ENCODE measurements at regions not wholly inside any gene's neighbourhood (a gene's known extent, or its start where the extent isn't known, plus 50 kb on each side); places are given as distances from the start of the nearest gene placed in this dataset.

DNA sequence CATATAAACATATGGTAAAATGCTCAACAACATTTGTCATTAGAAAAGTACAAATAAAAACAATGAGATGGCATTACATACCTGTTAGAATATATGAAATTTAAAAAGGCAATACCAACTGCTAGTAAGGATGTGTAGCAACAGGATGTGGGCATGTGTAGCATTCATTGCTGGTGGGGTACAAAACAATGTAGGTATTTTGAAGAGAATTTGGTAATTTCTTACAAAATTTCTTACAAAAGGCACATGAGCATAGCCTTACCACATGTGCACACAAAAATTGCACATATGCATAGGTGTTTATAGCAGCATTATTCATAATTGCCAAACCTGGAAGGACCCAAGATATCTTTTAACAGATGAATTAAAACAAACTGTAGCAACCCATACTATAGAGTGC is 1355.1 kb upstream of the CITED2 start:
- no peak for DNase-seq (ENCODE audit: low read depth)
- Mint-ChIP-seq H3K9me3 (ENCODE audit: unreplicated experiment) (no peaks in the 10 kb centered on the region), H3K27me3 (ENCODE audit: low read depth, unreplicated experiment) (no peaks in the 10 kb centered on the region), H3K4me3 (ENCODE audit: unreplicated experiment) (no peak overlapping the region), H3K27ac (ENCODE audit: unreplicated experiment) (no peak overlapping the region), H3K4me1 (ENCODE audit: low read depth, unreplicated experiment) (no peaks in the 10 kb centered on the region), H3K36me3 (ENCODE audit: low read depth, unreplicated experiment) (no peaks in the 10 kb centered on the region)
- Histone ChIP-seq H4K20me1 (ENCODE audit: insufficient read depth, low read length) (no peaks in the 10 kb centered on the region), H3K9ac (ENCODE audit: low read length) (no peak overlapping the region), H3K36me3 (ENCODE audit: insufficient read depth, low read length) (no peaks in the 10 kb centered on the region), H3K4me1 (ENCODE audit: insufficient read depth, low read length) (no peaks in the 10 kb centered on the region), H3K9me3 (ENCODE audit: insufficient read depth, low read depth, low read length) (no peaks in the 10 kb centered on the region), H2AFZ (ENCODE audit: low read depth, low read length) (no peak overlapping the region), H3K27me3 (ENCODE audit: insufficient read depth, low read length) (no peaks in the 10 kb centered on the region), H3K27ac (ENCODE audit: low read depth, low read length) (no peak overlapping the region), H3K79me2 (ENCODE audit: insufficient read depth, low read length) (no peaks in the 10 kb centered on the region), H3K4me2 (ENCODE audit: low read length) (no peak overlapping the region), H3K4me3 (ENCODE audit: insufficient read depth, low read depth, low read length) (no peak overlapping the region)
- TF ChIP-seq, protein P1, sequence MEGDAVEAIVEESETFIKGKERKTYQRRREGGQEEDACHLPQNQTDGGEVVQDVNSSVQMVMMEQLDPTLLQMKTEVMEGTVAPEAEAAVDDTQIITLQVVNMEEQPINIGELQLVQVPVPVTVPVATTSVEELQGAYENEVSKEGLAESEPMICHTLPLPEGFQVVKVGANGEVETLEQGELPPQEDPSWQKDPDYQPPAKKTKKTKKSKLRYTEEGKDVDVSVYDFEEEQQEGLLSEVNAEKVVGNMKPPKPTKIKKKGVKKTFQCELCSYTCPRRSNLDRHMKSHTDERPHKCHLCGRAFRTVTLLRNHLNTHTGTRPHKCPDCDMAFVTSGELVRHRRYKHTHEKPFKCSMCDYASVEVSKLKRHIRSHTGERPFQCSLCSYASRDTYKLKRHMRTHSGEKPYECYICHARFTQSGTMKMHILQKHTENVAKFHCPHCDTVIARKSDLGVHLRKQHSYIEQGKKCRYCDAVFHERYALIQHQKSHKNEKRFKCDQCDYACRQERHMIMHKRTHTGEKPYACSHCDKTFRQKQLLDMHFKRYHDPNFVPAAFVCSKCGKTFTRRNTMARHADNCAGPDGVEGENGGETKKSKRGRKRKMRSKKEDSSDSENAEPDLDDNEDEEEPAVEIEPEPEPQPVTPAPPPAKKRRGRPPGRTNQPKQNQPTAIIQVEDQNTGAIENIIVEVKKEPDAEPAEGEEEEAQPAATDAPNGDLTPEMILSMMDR (IDR thresholded peaks at IDR 0.05; ENCODE audit: insufficient read depth, low read depth, low read length), result no peak
- no peak for TF ChIP-seq EZH2 (IDR thresholded peaks at IDR 0.05; ENCODE audit: insufficient read depth, low read length)
- no peak for FAIRE-seq

DNA sequence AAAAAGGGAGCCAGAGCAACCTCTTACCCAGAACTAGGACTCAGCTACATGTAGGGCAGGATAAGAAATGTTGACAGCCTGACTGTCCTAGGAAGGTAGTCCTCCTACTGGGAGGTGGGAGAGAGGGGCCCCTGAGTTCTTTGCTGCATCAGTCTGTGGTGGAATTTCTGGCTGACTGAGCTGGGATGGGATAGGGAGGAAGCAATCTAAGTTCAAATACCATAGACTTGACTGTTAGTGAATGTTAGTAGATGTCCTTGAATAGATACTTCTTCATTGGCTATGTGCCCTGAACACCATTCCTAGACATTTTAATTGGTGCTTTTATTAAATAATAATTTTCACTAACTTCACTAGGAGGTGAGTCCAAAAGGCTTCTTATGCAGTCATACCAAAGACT is 1343.6 kb upstream of the CITED2 start:
- Mint-ChIP-seq H3K4me1 (ENCODE audit: low read depth, unreplicated experiment) (no peaks in the 10 kb centered on the region), H3K4me3 (ENCODE audit: unreplicated experiment) (no peak overlapping the region), H3K9me3 (ENCODE audit: unreplicated experiment) (peaks cover 3% of the 10 kb centered on the region), H3K27ac (ENCODE audit: unreplicated experiment) (peak overlapping the region; percentile 53), H3K27me3 (ENCODE audit: low read depth, unreplicated experiment) (no peaks in the 10 kb centered on the region), H3K36me3 (ENCODE audit: low read depth, unreplicated experiment) (no peaks in the 10 kb centered on the region)
- Histone ChIP-seq H3K4me2 (ENCODE audit: low read length) (no peak overlapping the region), H4K20me1 (ENCODE audit: insufficient read depth, low read length) (no peaks in the 10 kb centered on the region), H3K79me2 (ENCODE audit: insufficient read depth, low read length) (no peaks in the 10 kb centered on the region), H3K4me3 (ENCODE audit: insufficient read depth, low read depth, low read length) (no peak overlapping the region), H2AFZ (ENCODE audit: low read depth, low read length) (no peak overlapping the region), H3K27me3 (ENCODE audit: insufficient read depth, low read length) (no peaks in the 10 kb centered on the region), H3K27ac (ENCODE audit: low read depth, low read length) (no peak overlapping the region), H3K9me3 (ENCODE audit: insufficient read depth, low read depth, low read length) (no peaks in the 10 kb centered on the region), H3K36me3 (ENCODE audit: insufficient read depth, low read length) (no peaks in the 10 kb centered on the region), H3K4me1 (ENCODE audit: insufficient read depth, low read length) (no peaks in the 10 kb centered on the region), H3K9ac (ENCODE audit: low read length) (no peak overlapping the region)
- DNase-seq (ENCODE audit: low read depth) (no peak), FAIRE-seq (no peak)
- TF ChIP-seq EZH2 (IDR thresholded peaks at IDR 0.05; ENCODE audit: insufficient read depth, low read length), result no peak
- TF ChIP-seq, protein P1 (IDR thresholded peaks at IDR 0.05; ENCODE audit: insufficient read depth, low read depth, low read length), result no peak

DNA sequence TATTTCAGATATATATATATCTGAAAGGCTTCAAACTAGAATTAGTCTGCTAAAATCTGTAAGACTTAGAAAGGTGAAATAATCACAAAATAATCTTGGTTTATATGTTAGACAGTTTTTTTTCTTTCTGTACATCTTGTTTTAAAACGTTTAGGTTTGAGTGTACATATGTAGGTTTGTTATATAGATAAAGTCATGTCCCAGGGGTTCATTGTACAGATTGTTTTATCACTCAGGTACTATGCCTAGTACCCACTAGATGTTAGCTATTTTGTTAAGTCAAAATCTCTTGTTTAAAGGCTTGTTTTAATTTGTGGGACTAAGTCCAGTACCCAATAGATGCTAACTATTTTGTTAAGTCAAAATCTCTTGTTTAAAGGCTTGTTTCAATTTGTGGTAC is 1339.0 kb upstream of the CITED2 start:
- H3K27me3 Mint-ChIP-seq (ENCODE audit: low read depth, unreplicated experiment), result no peaks in the 10 kb centered on the region
- H4K20me1 ChIP-seq (ENCODE audit: insufficient read depth, low read length), result no peaks in the 10 kb centered on the region
- no peak for TF ChIP-seq EZH2 (IDR thresholded peaks at IDR 0.05; ENCODE audit: insufficient read depth, low read length)
- TF ChIP-seq, protein P1 (IDR thresholded peaks at IDR 0.05; ENCODE audit: insufficient read depth, low read depth, low read length), result no peak

More for the DNA sequence above, 1339.0 kb upstream of the CITED2 start:
- H2AFZ ChIP-seq (ENCODE audit: low read depth, low read length), result no peak overlapping the region
- H3K9me3 Mint-ChIP-seq (ENCODE audit: unreplicated experiment), result peaks cover 3% of the 10 kb centered on the region
- H3K9me3 ChIP-seq (ENCODE audit: insufficient read depth, low read depth, low read length), result no peaks in the 10 kb centered on the region
- no peak overlapping the region for H3K4me3 Mint-ChIP-seq (ENCODE audit: unreplicated experiment)
- no peaks in the 10 kb centered on the region for H3K36me3 Mint-ChIP-seq (ENCODE audit: low read depth, unreplicated experiment)
- H3K79me2 ChIP-seq (ENCODE audit: insufficient read depth, low read length), result no peaks in the 10 kb centered on the region
- no peaks in the 10 kb centered on the region for H3K4me1 ChIP-seq (ENCODE audit: insufficient read depth, low read length)
- no peaks in the 10 kb centered on the region for H3K27me3 ChIP-seq (ENCODE audit: insufficient read depth, low read length)
- H3K4me1 Mint-ChIP-seq (ENCODE audit: low read depth, unreplicated experiment), result peaks cover 3% of the 10 kb centered on the region
- H3K27ac Mint-ChIP-seq (ENCODE audit: unreplicated experiment), result no peak overlapping the region
- no peak for FAIRE-seq
- no peaks in the 10 kb centered on the region for H3K36me3 ChIP-seq (ENCODE audit: insufficient read depth, low read length)
- no peak overlapping the region for H3K4me3 ChIP-seq (ENCODE audit: insufficient read depth, low read depth, low read length)
- no peak overlapping the region for H3K9ac ChIP-seq (ENCODE audit: low read length)
- H3K4me2 ChIP-seq (ENCODE audit: low read length), result no peak overlapping the region
- DNase-seq (ENCODE audit: low read depth), result no peak
- no peak overlapping the region for H3K27ac ChIP-seq (ENCODE audit: low read depth, low read length)
